Neuronal stem cell (in vitro differentiated cells): ENCODE measurements at regions not wholly inside any gene's neighbourhood (a gene's known extent, or its start where the extent isn't known, plus 50 kb on each side); places are given as distances from the start of the nearest gene placed in this dataset.

Experiments used
- DNase-seq: peaks from one replicate; pipeline ENCODE4 v3.0.0-alpha.2; 2013; ENCODE audit warnings: low spot score
- H2AFZ ChIP-seq: one replicate; pipeline ENCODE4 v1.6.1; 2013; ENCODE audit warnings: mild to moderate bottlenecking, low read length, inconsistent platforms
- H2AK5ac ChIP-seq: 2 replicates; pipeline ENCODE4 v1.6.1; 2013; ENCODE audit warnings: low read depth, mild to moderate bottlenecking, inconsistent platforms, low read length, moderate library complexity, mixed read lengths
- H2BK120ac ChIP-seq: 2 replicates; pipeline ENCODE4 v1.6.1; 2013; ENCODE audit warnings: low read depth, mild to moderate bottlenecking, inconsistent platforms, low read length, moderate library complexity, mixed read lengths
- H2BK12ac ChIP-seq: one replicate; pipeline ENCODE4 v1.6.1; 2013; ENCODE audit warnings: low read length, inconsistent platforms
- H2BK15ac ChIP-seq: 2 replicates; pipeline ENCODE4 v1.6.1; 2013; ENCODE audit warnings: mild to moderate bottlenecking, low read length, inconsistent platforms, mixed read lengths
- H2BK5ac ChIP-seq: one replicate; pipeline ENCODE4 v1.6.1; 2013; ENCODE audit warnings: inconsistent platforms, mild to moderate bottlenecking, low read length, moderate library complexity
- H3K14ac ChIP-seq: one replicate; pipeline ENCODE4 v1.6.1; 2013; ENCODE audit warnings: low read length, inconsistent platforms
- H3K18ac ChIP-seq: 2 replicates; pipeline ENCODE4 v1.6.1; 2013; ENCODE audit warnings: low read length, inconsistent platforms
- H3K23ac ChIP-seq: 2 replicates; pipeline ENCODE4 v1.6.1; 2013; ENCODE audit warnings: low read depth, mild to moderate bottlenecking, mixed read lengths, low read length, inconsistent platforms; ENCODE audit not compliant: poor library complexity
- H3K27ac ChIP-seq: replicated peaks from 3 replicates; pipeline ENCODE4 v1.5.1; 2013; ENCODE audit warnings: low read length, inconsistent platforms
- H3K27me3 ChIP-seq, 3 experiments: 2 replicates each; pipeline ENCODE4 v1.6.1; 2013; ENCODE audit warnings: low read length in 3 of 3, mild to moderate bottlenecking in 2 of 3, inconsistent platforms in 1 of 3, low read depth in 1 of 3, mixed read lengths in 1 of 3, moderate library complexity in 1 of 3; ENCODE audit not compliant: control insufficient read depth in 3 of 3, insufficient read depth in 3 of 3
- H3K36me3 ChIP-seq, 2 donors: replicated peaks in 1 of 2; 2 replicates each; pipeline ENCODE4 v1.6.1; 2013; ENCODE audit warnings: low read length in 2 of 2; ENCODE audit not compliant: control insufficient read depth in 2 of 2, insufficient read depth in 2 of 2
- H3K4ac ChIP-seq: 2 replicates; pipeline ENCODE4 v1.6.1; 2013; ENCODE audit warnings: inconsistent platforms, mild to moderate bottlenecking, low read length, moderate library complexity
- H3K4me1 ChIP-seq, 2 donors: 1 replicate in 1 of 2; 2 replicates in 1 of 2; pipeline ENCODE4 v1.6.1; 2013; ENCODE audit warnings: low read length in 2 of 2, low read depth in 1 of 2; ENCODE audit not compliant: control insufficient read depth in 2 of 2, insufficient read depth in 1 of 2
- H3K4me2 ChIP-seq: one replicate; pipeline ENCODE4 v1.6.1; 2013; ENCODE audit warnings: mild to moderate bottlenecking, low read length, inconsistent platforms; ENCODE audit not compliant: insufficient read depth, poor library complexity, severe bottlenecking
- H3K4me3 ChIP-seq, 2 donors: 2 replicates each; pipeline ENCODE4 v1.5.1; 2013; ENCODE audit warnings: low read length in 2 of 2, mild to moderate bottlenecking in 2 of 2, inconsistent platforms in 1 of 2, moderate library complexity in 1 of 2
- H3K79me1 ChIP-seq: one replicate; pipeline ENCODE4 v1.6.1; 2013; ENCODE audit warnings: low read depth, mild to moderate bottlenecking, inconsistent platforms, low read length, moderate library complexity
- H3K9ac ChIP-seq: one replicate; pipeline ENCODE4 v1.6.1; 2013; ENCODE audit warnings: mild to moderate bottlenecking, low read depth, low read length, inconsistent platforms; ENCODE audit not compliant: poor library complexity
- H3K9me3 ChIP-seq, 2 donors: replicated peaks in 1 of 2; 2 replicates each; pipeline versions ENCODE3 to v1.6.1; 2013; ENCODE audit warnings: low read length in 2 of 2, mild to moderate bottlenecking in 2 of 2, inconsistent platforms in 1 of 2, low read depth in 1 of 2, mixed read lengths in 1 of 2, moderate library complexity in 1 of 2; ENCODE audit not compliant: control insufficient read depth in 2 of 2, insufficient read depth in 1 of 2
- H4K8ac ChIP-seq: one replicate; pipeline ENCODE4 v1.6.1; 2013; ENCODE audit warnings: low read depth, mild to moderate bottlenecking, inconsistent platforms, low read length, moderate library complexity
- H4K91ac ChIP-seq: one replicate; pipeline ENCODE4 v1.6.1; 2013; ENCODE audit warnings: low read length, low read depth, mild to moderate bottlenecking, inconsistent platforms; ENCODE audit not compliant: poor library complexity
- WGBS, 2 donors: extraction: QIAGEN DNeasy Blood & Tissue Kit; methylation state at CpG; one replicate each; pipeline ENCODE4 v1.1.7; 2013; ENCODE audit warnings: missing lambda C conversion rate in 2 of 2, mixed read lengths in 1 of 2; ENCODE audit not compliant: insufficient read length in 2 of 2, insufficient replicate concordance in 1 of 2; ENCODE audit errors: extremely low coverage in 2 of 2; 5-methylcytosine and 5-hydroxymethylcytosine counted together

GRCh38 chr16:49972280-49972679, 52.7 kb upstream of the CNEP1R1 start:
- Histone ChIP-seq H2AK5ac (no peak overlapping the region), H3K4me1 (peaks cover 0 to 4% of the 10 kb centered on the region in 2 donors), H3K4me2 (no peak overlapping the region), H3K27ac (no peak overlapping the region), H3K36me3 (no peaks in the 10 kb centered on the region), H3K4me3 (no peak overlapping the region), H2BK12ac (no peak overlapping the region), H2AFZ (no peak overlapping the region), H2BK15ac (no peak overlapping the region), H4K91ac (no peak overlapping the region), H2BK120ac (no peak overlapping the region), H3K27me3 (peaks cover 0 to 7% (median 0%) of the 10 kb centered on the region in 3 experiments), H3K79me1 (no peaks in the 10 kb centered on the region), H3K14ac (no peak overlapping the region), H3K9me3 (no peaks in the 10 kb centered on the region), H4K8ac (no peak overlapping the region), H2BK5ac (no peak overlapping the region), H3K9ac (no peak overlapping the region), H3K18ac (no peak overlapping the region), H3K23ac (no peak overlapping the region), H3K4ac (no peak overlapping the region)
- WGBS, 2 donors: no CpG with 5 or more reads among the region's 5 CpGs
- no peak for DNase-seq

GRCh38 chr16:49972961-49973360, 52.1 kb upstream of the CNEP1R1 start:
- Histone ChIP-seq H4K91ac (no peak overlapping the region), H3K27me3 (peaks cover 0 to 6% (median 0%) of the 10 kb centered on the region in 3 experiments), H3K4me1 (peaks cover 0 to 4% of the 10 kb centered on the region in 2 donors), H3K36me3 (no peaks in the 10 kb centered on the region), H2BK120ac (no peak overlapping the region), H4K8ac (no peak overlapping the region), H3K23ac (no peak overlapping the region), H3K14ac (no peak overlapping the region), H3K4me2 (no peak overlapping the region), H3K4ac (no peak overlapping the region), H3K4me3 (no peak overlapping the region), H2BK15ac (no peak overlapping the region), H3K9ac (no peak overlapping the region), H2AK5ac (no peak overlapping the region), H3K9me3 (no peaks in the 10 kb centered on the region), H2AFZ (no peak overlapping the region), H2BK5ac (no peak overlapping the region), H3K18ac (peak overlapping the region; percentile 21), H3K79me1 (no peaks in the 10 kb centered on the region), H2BK12ac (no peak overlapping the region), H3K27ac (no peak overlapping the region)
- no CpG with 5 or more reads among the region's 9 CpGs for WGBS, 2 donors
- no peak for DNase-seq
